ENCODE measurements at regions not wholly inside any gene's neighbourhood (a gene's known extent, or its start where the extent isn't known, plus 50 kb on each side); places are given as distances from the start of the nearest gene placed in this dataset.

GRCh38 chr5:119897537-119898370 lies 268.4 kb downstream of the FAM170A start:
- TF ChIP-seq EP300 (IDR thresholded peaks at IDR 0.05) = no peak
- TF ChIP-seq POLR2A (IDR thresholded peaks at IDR 0.05) = no peak
- TF ChIP-seq CTCF (IDR thresholded peaks at IDR 0.05) = no peak
- no peak for TF ChIP-seq POLR2AphosphoS5 (IDR thresholded peaks at IDR 0.05)
- WGBS, 2 donors (ENCODE audit: low coverage in 1 of 2) = 73 to 81% methylated on average over 4 to 6 of the region's 6 CpGs
- H3K4me1 ChIP-seq = no peaks in the 10 kb centered on the region

GRCh38 chr5:119899981-119900380 lies 270.6 kb downstream of the FAM170A start:
- Histone ChIP-seq H3K36me3 (no peaks in the 10 kb centered on the region), H3K4me3 (no peak overlapping the region), H3K27ac (no peak overlapping the region), H3K4me1 (no peaks in the 10 kb centered on the region), H3K9me3 (no peaks in the 10 kb centered on the region), H3K27me3 (no peaks in the 10 kb centered on the region)
- ATAC-seq = no peak
- TF ChIP-seq POLR2AphosphoS5 (IDR thresholded peaks at IDR 0.05) = no peak
- no peak for TF ChIP-seq POLR2A (IDR thresholded peaks at IDR 0.05)
- TF ChIP-seq CTCF (IDR thresholded peaks at IDR 0.05) = no peak
- no peak for TF ChIP-seq EP300 (IDR thresholded peaks at IDR 0.05)
- WGBS, 2 donors (ENCODE audit: low coverage in 1 of 2) = 14 to 28% methylated on average over 2 of the region's 2 CpGs

More at GRCh38 chr5:119897537-119898370, 268.4 kb downstream of the FAM170A start:
- Histone ChIP-seq H3K36me3 (no peaks in the 10 kb centered on the region), H3K27ac (no peak overlapping the region), H3K4me3 (no peak overlapping the region), H3K27me3 (no peaks in the 10 kb centered on the region), H3K9me3 (no peaks in the 10 kb centered on the region)
- no peak for ATAC-seq

- TF ChIP-seq POLR2A (IDR thresholded peaks at IDR 0.05) = no peak
- TF ChIP-seq CTCF (IDR thresholded peaks at IDR 0.05) = no peak
- TF ChIP-seq EP300 (IDR thresholded peaks at IDR 0.05) = no peak
- TF ChIP-seq POLR2AphosphoS5 (IDR thresholded peaks at IDR 0.05) = no peak
- Histone ChIP-seq H3K27ac (no peak overlapping the region), H3K27me3 (no peaks in the 10 kb centered on the region), H3K36me3 (no peaks in the 10 kb centered on the region), H3K9me3 (peaks cover 0 to 17% (median 0%) of the 10 kb centered on the region in 3 donors), H3K4me3 (no peak overlapping the region), H3K4me1 (no peaks in the 10 kb centered on the region)
- no peak for ATAC-seq
- WGBS, 2 donors (ENCODE audit: low coverage in 1 of 2) = 59 to 83% methylated on average over 2 of the region's 2 CpGs
These were observed 273.2 kb downstream of the FAM170A start for GRCh38 chr5:119902593-119902992.

GRCh38 chr5:119913425-119913824 lies 284.1 kb downstream of the FAM170A start:
- Histone ChIP-seq H3K27ac (no peak overlapping the region), H3K36me3 (no peaks in the 10 kb centered on the region), H3K9me3 (peaks cover 0 to 16% (median 0%) of the 10 kb centered on the region in 3 donors), H3K4me3 (no peak overlapping the region), H3K4me1 (no peaks in the 10 kb centered on the region), H3K27me3 (no peaks in the 10 kb centered on the region)
- WGBS, 2 donors (ENCODE audit: low coverage in 1 of 2) = 44 to 45% methylated on average over 2 to 3 of the region's 3 CpGs
- ATAC-seq = no peak
- TF ChIP-seq POLR2A (IDR thresholded peaks at IDR 0.05) (no peak), POLR2AphosphoS5 (IDR thresholded peaks at IDR 0.05) (no peak), EP300 (IDR thresholded peaks at IDR 0.05) (no peak), CTCF (IDR thresholded peaks at IDR 0.05) (no peak)

GRCh38 chr5:119919279-119919678 lies 289.9 kb downstream of the FAM170A start:
- Histone ChIP-seq H3K27ac (no peak overlapping the region), H3K4me1 (no peaks in the 10 kb centered on the region), H3K27me3 (no peaks in the 10 kb centered on the region), H3K36me3 (no peaks in the 10 kb centered on the region), H3K9me3 (no peaks in the 10 kb centered on the region), H3K4me3 (no peak overlapping the region)
- TF ChIP-seq POLR2AphosphoS5 (IDR thresholded peaks at IDR 0.05) (no peak), POLR2A (IDR thresholded peaks at IDR 0.05) (no peak), CTCF (IDR thresholded peaks at IDR 0.05) (no peak), EP300 (IDR thresholded peaks at IDR 0.05) (no peak)
- WGBS, 2 donors (ENCODE audit: low coverage in 1 of 2) = 83 to 85% methylated on average over 1 of the region's 1 CpG
- ATAC-seq = no peak
